ENCODE measurements at regions not wholly inside any gene's neighbourhood (a gene's known extent, or its start where the extent isn't known, plus 50 kb on each side); places are given as distances from the start of the nearest gene placed in this dataset.

DNA sequence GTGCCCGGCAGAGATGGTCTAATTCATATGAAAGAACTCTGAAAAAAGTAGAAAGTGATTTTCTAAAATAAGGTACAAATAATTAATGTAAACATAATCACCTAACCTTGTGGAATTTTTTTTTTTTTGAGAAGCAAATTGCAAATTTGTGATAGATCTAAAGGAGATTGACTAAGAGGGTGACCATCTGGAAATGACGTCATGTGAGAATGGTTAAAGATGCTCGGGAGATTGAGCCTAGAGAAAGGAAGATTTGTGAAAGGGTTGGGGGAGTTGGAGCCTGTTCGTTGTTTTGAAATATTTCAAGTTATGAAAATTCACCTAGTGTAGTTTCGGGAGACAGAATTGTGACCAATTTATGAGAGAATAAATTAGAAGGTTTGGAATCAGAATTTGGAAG is 115.7 kb upstream of the ANK2 start:
- TF ChIP-seq, protein P1, sequence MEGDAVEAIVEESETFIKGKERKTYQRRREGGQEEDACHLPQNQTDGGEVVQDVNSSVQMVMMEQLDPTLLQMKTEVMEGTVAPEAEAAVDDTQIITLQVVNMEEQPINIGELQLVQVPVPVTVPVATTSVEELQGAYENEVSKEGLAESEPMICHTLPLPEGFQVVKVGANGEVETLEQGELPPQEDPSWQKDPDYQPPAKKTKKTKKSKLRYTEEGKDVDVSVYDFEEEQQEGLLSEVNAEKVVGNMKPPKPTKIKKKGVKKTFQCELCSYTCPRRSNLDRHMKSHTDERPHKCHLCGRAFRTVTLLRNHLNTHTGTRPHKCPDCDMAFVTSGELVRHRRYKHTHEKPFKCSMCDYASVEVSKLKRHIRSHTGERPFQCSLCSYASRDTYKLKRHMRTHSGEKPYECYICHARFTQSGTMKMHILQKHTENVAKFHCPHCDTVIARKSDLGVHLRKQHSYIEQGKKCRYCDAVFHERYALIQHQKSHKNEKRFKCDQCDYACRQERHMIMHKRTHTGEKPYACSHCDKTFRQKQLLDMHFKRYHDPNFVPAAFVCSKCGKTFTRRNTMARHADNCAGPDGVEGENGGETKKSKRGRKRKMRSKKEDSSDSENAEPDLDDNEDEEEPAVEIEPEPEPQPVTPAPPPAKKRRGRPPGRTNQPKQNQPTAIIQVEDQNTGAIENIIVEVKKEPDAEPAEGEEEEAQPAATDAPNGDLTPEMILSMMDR (IDR thresholded peaks at IDR 0.05): no peak
- TF ChIP-seq POLR2A (IDR thresholded peaks at IDR 0.05): no peak

All from prostate gland (tissue), 2 donors.